ENCODE measurements at regions not wholly inside any gene's neighbourhood (a gene's known extent, or its start where the extent isn't known, plus 50 kb on each side); places are given as distances from the start of the nearest gene placed in this dataset.

DNA sequence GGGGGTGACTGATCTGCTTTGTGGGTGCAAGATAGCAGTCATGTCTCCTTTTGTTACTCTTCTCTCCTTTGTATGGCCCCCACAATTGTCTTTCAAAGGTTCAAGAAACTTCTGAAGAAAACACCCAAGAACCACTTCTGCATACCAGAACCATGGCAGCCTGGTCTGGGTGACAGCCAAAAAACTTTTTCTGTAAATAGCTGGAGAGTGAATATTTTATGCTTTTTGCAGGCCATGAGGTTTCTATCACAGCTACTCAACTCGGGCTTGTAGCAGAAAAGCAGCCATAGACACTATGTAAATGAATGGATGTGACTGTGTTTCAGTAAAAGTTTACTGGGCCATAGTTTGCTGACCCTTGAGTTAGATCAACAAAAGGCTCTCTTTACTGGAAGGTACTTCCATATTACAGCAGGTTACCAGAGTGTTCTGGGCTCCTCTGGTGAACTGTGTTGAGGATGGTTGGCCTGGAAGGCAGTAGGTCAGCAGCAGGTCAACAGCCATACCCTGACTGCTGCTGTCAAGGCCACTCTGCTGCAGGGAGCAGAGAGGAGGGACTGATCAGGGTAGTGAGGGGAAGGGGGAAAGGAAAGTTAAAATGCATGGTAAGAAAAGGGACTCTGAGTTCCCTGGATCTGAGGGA, 116.4 kb downstream of the GDAP2 start:
- H3K9me3 ChIP-seq (replicated peaks in 1 of 11) = no peaks in the 10 kb centered on the region; a peak in 1 of 22 replicates
- H3K4me2 ChIP-seq = no peak overlapping the region
- H3K27ac ChIP-seq = no peak overlapping the region
- H3K4me1 ChIP-seq = no peaks in the 10 kb centered on the region
- H3K9ac ChIP-seq = no peak overlapping the region
- H3K4me3 ChIP-seq = no peak overlapping the region
- no peaks in the 10 kb centered on the region for H4K20me1 ChIP-seq
- TF ChIP-seq Cebpa-rat (IDR thresholded peaks at IDR 0.05) = no peak
- no peaks in the 10 kb centered on the region for H3K27me3 ChIP-seq
- no peaks in the 10 kb centered on the region for H3K36me3 ChIP-seq
